ENCODE measurements at regions not wholly inside any gene's neighbourhood (a gene's known extent, or its start where the extent isn't known, plus 50 kb on each side); places are given as distances from the start of the nearest gene placed in this dataset.
"Not testable (repeated sequence)": the region's sequence is repeated elsewhere in the genome, so short reads cannot be mapped to it uniquely, and the experiment has no call there.

DNA sequence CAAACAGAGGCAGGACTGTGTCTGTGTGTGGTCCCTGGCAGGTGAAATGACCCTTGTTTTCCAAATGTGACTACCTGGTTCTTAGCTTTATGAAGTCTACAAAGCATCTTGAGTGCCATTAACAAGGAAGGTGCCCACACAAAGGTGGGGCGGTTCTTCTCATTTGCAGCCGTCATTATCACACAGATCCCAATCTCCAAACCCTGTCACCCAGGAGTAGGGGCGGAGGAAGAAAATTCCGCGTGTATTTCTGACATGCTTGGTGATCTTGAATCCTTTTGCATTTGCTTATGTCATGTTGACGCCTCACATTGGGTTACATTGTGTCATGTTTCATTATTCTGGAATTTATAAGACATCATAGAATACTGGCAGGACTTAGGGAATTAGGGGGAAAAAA, 277.3 kb downstream of the VRK1 start:
- DNase-seq (ENCODE audit: low spot score), result no peak

GRCh38 chr14:97074856-97075255, 277.7 kb downstream of the VRK1 start:
- DNase-seq (ENCODE audit: low spot score), result no peak

GRCh38 chr14:97077253-97077653, 280.1 kb downstream of the VRK1 start:
- peak; percentile 77 for DNase-seq (ENCODE audit: low spot score)

DNA sequence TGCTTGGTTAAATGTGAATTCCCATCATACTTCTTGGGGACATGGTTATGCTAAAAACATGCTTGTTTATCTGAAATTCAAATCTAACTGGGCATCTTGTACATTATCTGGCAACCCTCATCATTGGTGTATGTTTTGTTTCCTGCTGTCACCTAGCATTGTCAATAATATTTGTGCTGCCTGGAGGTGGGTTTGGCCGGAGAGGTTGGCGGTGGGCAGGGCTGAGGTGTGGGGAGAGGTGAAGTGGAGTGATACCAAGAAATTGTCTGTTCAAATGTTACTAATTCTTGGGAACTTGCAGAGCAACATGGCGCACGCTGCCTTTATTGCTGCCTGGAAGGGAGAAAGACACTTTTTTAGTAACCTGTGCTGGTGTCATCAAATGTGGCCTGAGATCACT, 280.5 kb downstream of the VRK1 start:
- no peak for DNase-seq (ENCODE audit: low spot score)

DNA sequence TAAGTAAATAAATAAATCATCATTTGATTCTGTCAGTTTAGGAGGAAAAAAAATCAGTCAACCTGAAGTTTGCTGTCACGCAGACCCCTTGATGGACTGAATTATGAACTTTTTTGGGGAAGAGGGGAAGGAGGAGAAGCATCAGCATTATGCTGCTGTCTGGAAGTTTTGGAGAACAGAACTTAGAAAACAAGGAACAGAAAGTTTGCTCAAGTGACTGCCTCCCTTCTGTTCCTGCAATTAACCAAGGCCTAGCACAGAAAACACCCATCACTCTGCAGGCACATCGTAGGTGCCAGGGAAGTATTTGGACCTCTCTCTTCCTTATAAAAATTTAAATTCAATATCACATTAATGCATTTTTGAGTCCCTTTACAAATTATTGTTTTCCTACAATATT, 283.8 kb downstream of the VRK1 start:
- DNase-seq (ENCODE audit: low spot score), result peak; percentile 39

- no peak for DNase-seq (ENCODE audit: low spot score)
These were observed 298.1 kb downstream of the VRK1 start for GRCh38 chr14:97095269-97095668.

DNA sequence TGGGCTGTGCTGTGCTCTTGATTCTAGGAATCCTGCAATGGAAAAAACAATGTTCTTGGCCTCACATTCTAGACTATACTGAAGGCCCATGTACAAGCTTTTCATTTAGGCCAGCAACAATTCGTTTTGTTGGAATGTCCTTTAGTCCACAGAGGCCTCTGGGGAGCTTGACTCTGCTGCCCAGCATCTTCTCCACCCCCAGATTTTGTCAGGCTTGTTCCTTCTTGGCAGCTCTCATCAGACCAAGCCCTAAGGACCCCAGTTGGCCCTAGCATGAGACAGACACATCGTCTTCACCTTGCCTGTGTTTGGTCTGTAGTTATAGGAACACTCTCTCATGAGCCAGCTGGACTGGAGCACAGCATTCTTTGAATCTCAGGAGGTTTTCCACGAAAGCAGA, 300.1 kb downstream of the VRK1 start:
- DNase-seq (ENCODE audit: low spot score), result no peak

GRCh38 chr14:97100306-97100705, 303.1 kb downstream of the VRK1 start:
- no peak for DNase-seq (ENCODE audit: low spot score)

GRCh38 chr14:97101561-97101960, 304.4 kb downstream of the VRK1 start:
- no peak for DNase-seq (ENCODE audit: low spot score)

DNA sequence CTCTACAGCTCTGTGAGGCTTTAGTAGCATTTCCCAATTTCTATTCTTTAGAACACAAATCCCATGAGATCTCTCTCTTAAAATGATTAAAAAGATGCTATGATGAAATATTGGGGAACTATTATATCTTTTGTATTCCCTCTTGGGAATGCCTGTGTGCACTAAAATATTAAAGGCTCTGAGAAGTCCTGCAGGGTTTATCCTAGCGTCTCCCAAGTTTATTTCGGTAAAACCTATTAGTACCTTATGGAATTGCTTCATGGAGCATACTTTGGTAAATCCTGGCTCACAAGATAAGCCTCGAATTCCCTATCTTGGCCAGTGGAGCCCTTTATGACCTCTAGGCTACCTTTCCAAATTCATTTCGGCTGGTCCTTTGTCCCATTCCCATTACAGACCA, 306.8 kb downstream of the VRK1 start:
- no peak for DNase-seq (ENCODE audit: low spot score)

- no peak for DNase-seq (ENCODE audit: low spot score)
These were observed 309.0 kb downstream of the VRK1 start for GRCh38 chr14:97106166-97106565.

GRCh38 chr14:97106609-97107008, 309.4 kb downstream of the VRK1 start:
- DNase-seq (ENCODE audit: low spot score), result no peak

DNA sequence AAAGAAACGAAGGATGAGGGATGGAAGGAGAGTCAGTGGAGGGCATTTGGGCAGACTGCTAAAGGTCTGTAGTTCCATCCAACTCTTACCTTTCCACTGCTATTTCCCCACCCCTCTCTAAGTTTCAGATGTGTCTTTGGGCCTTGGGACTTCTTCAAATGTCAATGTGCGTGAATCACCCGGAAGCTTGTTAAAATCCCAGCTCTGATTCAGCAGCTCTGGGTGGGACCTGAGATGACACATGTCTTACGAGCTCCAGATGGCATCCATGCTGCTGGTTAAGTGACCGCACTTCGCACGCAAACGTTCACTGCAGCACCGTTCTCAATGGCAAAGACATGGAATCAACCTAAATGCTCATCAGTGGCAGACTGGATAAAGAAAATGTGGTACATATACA, 309.9 kb downstream of the VRK1 start:
- no peak for DNase-seq (ENCODE audit: low spot score)

GRCh38 chr14:97107760-97108159, 310.6 kb downstream of the VRK1 start:
- no peak for DNase-seq (ENCODE audit: low spot score)

DNA sequence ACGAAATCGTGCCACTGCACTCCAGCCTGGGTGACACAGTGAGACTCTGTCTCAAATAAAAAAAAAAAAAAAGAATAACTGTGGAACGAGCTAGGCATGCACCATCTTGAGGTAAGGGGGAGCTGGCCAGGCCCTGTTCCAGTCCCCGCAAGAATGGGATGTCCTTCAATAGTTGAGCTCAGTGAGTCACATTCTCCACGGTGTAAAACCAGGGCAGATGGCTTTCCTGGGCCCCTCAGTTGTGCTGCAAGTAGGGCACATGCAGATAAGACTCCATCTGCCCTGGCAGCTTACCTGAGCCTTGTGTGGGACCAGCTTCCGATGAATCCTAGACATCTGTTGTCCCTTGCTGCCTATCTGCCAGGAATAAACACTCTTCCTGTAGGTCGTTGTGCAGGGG, 312.1 kb downstream of the VRK1 start:
- no peak for DNase-seq (ENCODE audit: low spot score)

- no peak for DNase-seq (ENCODE audit: low spot score)
These were observed 316.2 kb downstream of the VRK1 start for GRCh38 chr14:97113339-97113738.

- DNase-seq (ENCODE audit: low spot score), result no peak
These were observed 319.4 kb downstream of the VRK1 start for GRCh38 chr14:97116546-97116945.

DNA sequence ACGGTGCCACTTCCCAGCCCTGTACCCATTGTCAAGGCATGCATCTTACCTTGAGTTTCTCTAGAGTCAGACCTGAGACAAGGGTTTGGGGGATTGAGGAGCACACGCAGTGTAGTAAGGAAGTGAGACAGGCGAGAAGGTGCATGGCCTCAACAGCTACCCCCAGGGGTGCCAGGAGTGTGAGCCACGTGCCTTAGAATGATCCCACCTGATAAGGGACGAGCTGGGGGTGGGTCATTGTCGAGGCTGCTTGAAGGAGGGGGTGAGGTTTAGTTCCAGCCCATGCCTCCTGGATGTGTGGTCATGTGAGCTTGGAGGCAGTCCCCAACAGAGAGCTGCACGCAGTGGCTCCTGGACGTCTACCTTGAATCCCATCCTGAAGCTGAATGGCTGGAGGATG, 320.5 kb downstream of the VRK1 start:
- no peak for DNase-seq (ENCODE audit: low spot score)

GRCh38 chr14:97120204-97120603, 323.0 kb downstream of the VRK1 start:
- DNase-seq (ENCODE audit: low spot score), result no peak

GRCh38 chr14:97120611-97121031, 323.4 kb downstream of the VRK1 start:
- no peak for DNase-seq (ENCODE audit: low spot score)

- no peak for DNase-seq (ENCODE audit: low spot score)
These were observed 332.5 kb downstream of the VRK1 start for GRCh38 chr14:97129639-97130038.

- DNase-seq (ENCODE audit: low spot score), result not testable (repeated sequence)
These were observed 338.7 kb downstream of the VRK1 start for GRCh38 chr14:97135847-97136246.

DNA sequence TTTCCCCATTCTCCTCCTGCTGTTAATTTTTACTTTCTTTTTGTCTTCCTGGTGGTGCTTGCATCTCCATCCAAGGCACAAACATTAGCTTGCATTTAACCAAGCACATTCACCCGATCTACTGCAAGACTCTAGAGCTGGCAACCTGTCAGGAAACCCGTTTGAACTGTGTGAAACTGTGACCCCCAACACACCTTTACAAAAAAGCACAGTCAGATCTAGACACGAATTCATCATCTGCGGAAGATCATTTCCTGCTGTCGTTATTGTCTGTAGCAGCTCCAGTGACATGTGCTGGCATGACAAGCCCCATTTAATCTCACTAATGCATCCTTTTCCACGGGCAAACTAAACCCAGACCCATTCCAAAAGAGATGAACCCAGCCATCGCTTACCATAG, 340.5 kb downstream of the VRK1 start:
- DNase-seq (ENCODE audit: low spot score), result no peak

DNA sequence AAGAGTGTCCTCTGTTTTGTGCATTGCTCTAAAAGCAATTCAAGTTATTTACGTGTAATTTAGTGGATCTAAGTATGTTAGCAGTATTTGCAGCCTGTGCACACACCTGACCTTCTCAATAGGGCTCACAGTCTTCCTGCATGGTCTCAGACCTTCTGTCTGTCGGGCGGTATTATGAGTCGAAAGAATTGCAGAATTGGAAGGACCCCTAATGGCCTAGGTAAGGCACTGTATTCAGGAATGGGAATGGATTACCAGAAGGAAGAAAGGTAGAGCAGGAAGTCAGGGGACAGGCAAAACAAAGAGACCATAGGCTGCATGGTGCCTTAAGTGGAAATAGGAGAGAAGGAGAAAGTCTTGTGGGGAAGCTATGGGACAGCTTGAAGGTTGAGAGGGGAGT, 341.6 kb downstream of the VRK1 start:
- DNase-seq (ENCODE audit: low spot score), result no peak

DNA sequence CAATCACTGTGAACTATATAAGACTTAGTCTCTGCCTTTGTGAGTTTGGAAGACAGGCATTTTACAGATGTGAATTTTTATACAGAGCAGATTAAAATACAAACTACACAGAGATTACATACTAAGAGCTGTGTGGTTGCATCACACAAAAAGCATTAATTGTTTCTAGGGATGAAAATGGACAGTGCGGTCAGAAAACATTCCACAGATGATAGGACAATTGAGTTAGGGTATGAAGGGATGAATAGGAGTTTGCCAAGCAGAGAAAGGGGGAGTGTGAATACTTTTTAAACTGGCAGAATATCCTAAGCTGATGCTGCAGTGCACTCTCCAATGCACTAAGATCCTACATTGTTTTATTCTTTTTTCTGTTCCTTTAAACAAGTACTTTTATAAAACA, 345.8 kb downstream of the VRK1 start:
- DNase-seq (ENCODE audit: low spot score), result no peak
